GM08714 (cell line): ENCODE measurements at regions not wholly inside any gene's neighbourhood (a gene's known extent, or its start where the extent isn't known, plus 50 kb on each side); places are given as distances from the start of the nearest gene placed in this dataset.

ENCODE experiments used
- H3K4me3 ChIP-seq: fragments of 200-500 bp; sonication (Bioruptor generic); 2 replicates; pipeline ENCODE4 v1.5.1; 2014; ENCODE audit warnings: mild to moderate bottlenecking, low read length, inconsistent platforms
- ZNF274 ChIP-seq: IDR thresholded peaks from 2 replicates; pipeline ENCODE4 v1.6.1; 2012; ENCODE audit warnings: mild to moderate bottlenecking, low read depth, low read length

DNA sequence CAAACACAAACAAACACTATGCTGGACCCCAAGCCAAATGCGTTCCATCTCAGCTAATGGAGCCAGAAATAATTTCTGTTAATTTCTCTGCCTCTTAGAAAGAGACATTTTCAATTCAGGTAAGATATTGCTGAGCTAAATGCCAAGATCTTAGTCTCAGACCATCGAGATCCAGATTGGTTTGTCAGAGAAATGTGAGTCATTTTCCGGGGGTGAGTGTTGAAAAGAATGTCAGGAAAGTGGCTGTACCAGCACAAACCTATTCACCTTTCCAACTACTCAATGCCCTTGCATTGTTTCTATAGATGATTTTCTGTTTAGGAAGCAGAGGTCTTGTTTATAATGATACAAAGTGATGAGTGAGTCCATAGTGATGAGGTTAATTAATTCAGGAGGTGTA lies 266.8 kb upstream of the TSHZ3 start:
- TF ChIP-seq ZNF274 = no peak
- H3K4me3 ChIP-seq = no peak overlapping the region

DNA sequence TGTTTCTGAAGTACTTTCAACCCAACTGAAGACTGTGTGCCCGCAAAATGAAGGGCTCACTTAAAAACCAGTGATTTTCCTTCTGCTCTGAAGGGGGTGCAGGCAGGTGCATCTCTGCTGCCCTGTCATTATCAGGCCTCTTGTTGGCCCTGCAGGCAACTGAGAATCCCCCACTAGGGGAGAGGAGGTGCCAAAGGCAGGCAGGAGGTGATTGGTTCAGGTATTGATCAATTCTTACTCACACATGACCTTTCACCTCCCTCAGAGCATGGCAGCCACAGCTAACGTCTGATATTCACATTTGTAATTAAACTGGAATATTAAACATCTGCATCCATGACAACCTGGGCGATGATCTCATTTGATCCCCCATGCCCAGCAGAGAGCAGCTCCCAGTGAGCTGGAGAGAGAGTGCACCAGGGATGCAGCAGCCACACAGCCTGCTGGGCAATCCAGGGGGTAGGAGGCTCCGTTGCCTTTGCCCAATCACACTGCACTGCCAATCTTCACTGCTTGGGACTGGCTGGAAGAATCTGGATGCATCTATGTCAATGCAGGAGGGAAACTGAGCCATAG lies 267.9 kb upstream of the TSHZ3 start:
- no peak overlapping the region for H3K4me3 ChIP-seq
- TF ChIP-seq ZNF274 = no peak

DNA sequence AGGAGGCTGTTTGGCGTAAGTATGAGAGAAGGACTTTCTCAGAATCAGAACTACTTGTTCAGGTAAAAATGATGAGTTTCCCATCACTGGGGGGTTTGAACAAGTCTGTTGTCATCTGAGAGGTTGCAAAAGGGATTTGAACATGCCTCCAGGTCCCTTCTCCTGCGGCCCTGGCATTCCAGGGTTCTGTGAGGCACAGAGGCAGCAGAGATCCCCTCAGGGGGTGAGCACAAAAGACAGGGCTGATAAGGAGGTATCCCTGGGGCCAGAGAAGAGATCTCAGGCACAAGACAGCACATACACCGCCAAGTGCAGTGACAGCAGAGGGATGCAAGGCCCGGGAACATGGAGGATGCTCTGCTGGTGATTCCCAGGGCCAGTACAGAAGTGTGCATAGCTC lies 275.8 kb upstream of the TSHZ3 start:
- no peak for TF ChIP-seq ZNF274
- H3K4me3 ChIP-seq = no peak overlapping the region

DNA sequence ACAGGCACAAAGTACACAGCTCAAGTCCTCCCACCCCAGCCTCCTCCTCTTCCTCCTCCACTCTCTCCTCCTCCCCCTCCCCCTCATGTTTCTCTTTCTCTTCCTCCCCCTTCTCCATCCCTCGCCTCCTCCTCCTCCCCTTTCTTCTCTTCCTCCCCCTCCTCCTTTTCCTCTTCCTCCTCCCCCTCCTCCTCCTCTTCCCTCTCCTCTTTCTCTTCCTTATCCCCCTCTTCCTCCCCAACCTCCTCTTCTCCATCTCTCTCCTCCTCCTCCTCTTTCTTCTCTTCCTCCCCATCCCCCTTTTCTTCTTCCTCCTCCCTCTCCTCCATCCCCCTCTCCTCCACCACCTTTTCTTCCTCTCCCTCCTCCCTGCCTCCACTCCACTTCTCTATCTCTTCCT lies 276.3 kb upstream of the TSHZ3 start:
- TF ChIP-seq ZNF274 = no peak
- no peak overlapping the region for H3K4me3 ChIP-seq

- no peak for TF ChIP-seq ZNF274
- H3K4me3 ChIP-seq = no peak overlapping the region
Measured at GRCh38 chr19:31626941-31627340, 277.7 kb upstream of the TSHZ3 start.

GRCh38 chr19:31627620-31628365 lies 278.6 kb upstream of the TSHZ3 start:
- no peak for TF ChIP-seq ZNF274
- H3K4me3 ChIP-seq = no peak overlapping the region

DNA sequence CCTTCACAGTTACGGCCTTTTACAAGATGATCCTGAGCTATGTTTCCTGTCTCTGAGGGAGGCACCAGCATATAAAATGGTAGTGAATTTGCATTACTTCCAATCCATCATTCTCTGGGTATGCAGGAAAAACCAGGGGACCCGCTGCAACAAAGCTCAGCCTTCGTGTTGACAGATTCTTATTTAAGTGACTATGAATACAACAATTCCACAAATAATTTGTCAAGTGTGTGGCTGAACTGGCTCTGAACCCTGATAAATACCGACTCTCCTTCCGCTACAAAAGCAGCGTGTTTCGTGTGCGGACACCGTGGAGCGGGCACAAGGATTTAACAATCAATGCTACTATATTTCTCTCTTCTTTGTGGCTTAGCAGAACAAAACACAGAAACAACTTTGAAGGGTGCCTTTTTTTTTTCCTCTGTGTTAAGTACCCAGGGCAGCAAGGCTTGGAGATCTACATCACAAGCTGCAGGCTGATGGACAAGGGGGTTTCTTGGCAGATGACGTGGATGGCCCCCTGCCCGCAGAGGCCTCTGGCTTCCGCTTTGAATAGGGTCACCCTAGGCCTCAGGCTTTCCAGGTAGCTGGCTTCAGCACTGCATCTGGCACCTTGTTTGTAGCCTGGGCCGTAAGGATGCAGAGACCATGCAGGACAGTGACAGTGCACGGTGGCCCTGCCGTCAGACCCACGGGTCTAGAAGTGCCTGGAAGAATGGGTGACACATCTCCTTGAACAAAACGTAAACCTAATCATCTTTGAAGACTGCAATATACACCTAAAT lies 280.5 kb upstream of the TSHZ3 start:
- TF ChIP-seq ZNF274 = no peak
- H3K4me3 ChIP-seq = no peak overlapping the region

DNA sequence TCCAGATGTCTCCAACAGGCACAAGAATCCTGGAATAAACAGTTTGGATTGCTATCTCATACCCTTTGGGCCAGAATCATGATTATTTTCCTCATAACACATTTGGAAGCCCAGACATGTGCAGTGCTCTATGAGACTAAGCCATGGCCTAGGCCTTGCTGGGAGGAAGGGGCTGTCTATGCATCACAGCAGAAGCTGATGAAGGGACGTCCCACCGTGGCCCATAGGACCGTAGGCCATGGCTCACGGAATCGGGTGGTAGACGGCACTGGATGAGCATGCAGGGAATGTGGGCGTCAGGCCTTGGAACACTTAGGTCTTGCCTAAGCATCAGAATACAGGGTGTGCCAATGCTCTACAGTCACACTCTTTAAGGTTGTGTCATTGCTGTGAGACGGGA lies 283.8 kb upstream of the TSHZ3 start:
- H3K4me3 ChIP-seq = no peak overlapping the region
- TF ChIP-seq ZNF274 = no peak

- H3K4me3 ChIP-seq = no peak overlapping the region
- TF ChIP-seq ZNF274 = no peak
Measured at GRCh38 chr19:31639306-31639705, 290.1 kb upstream of the TSHZ3 start.

DNA sequence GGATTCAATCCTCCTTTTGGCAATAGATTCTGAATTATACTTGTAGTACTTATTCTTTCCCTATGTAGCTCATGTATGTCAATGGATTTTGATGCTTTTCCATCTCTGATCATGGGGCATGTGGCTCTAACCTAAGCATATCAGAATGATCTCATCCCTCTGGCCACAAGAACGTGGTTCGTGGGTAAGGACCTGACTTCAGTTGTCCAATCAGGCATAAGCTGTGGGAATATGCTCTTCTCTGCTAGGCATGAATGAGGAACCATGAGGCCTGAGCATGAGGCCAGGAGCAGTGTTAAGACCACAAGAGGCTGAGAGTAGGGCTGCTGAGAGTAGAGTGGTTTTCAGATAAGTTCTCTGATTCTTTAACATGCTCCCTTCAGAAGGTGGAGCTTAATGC lies 292.4 kb upstream of the TSHZ3 start:
- no peak overlapping the region for H3K4me3 ChIP-seq
- TF ChIP-seq ZNF274 = no peak

GRCh38 chr19:31648347-31648746 lies 299.1 kb upstream of the TSHZ3 start:
- no peak for TF ChIP-seq ZNF274
- no peak overlapping the region for H3K4me3 ChIP-seq

DNA sequence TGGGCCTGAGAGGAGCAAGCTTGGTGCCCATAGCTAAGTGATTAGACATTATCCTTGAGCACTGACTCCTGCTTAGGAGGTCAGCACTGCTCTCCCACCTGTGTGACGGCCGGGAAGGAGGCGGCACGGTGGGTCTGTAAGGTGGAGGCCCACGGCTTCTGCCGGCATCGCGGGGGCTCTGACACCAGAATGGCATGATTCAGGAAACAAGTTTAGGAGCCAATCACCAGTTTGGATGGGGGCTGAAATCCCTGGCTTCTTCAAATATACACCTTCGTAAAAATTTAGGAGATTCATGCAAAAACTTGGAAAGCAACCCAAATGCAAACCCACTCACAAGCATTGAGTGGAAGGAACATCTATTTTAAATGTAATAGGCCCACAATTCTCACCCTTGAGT lies 307.3 kb upstream of the TSHZ3 start:
- no peak for TF ChIP-seq ZNF274
- H3K4me3 ChIP-seq = no peak overlapping the region

GRCh38 chr19:31658993-31659896 lies 310.0 kb upstream of the TSHZ3 start:
- H3K4me3 ChIP-seq = no peak overlapping the region
- TF ChIP-seq ZNF274 = no peak

- H3K4me3 ChIP-seq = no peak overlapping the region
Measured at GRCh38 chr19:31659897-31660210, 310.6 kb upstream of the TSHZ3 start.

More at GRCh38 chr19:31659897-31660210, 310.6 kb upstream of the TSHZ3 start:
- TF ChIP-seq ZNF274 = no peak
